RKO (cell line): ENCODE measurements at regions not wholly inside any gene's neighbourhood (a gene's known extent, or its start where the extent isn't known, plus 50 kb on each side); places are given as distances from the start of the nearest gene placed in this dataset.

Source experiments
- DNase-seq: peaks from one replicate; pipeline ENCODE4 v3.0.0-alpha.2; 2016; ENCODE audit warnings: low spot score

DNA sequence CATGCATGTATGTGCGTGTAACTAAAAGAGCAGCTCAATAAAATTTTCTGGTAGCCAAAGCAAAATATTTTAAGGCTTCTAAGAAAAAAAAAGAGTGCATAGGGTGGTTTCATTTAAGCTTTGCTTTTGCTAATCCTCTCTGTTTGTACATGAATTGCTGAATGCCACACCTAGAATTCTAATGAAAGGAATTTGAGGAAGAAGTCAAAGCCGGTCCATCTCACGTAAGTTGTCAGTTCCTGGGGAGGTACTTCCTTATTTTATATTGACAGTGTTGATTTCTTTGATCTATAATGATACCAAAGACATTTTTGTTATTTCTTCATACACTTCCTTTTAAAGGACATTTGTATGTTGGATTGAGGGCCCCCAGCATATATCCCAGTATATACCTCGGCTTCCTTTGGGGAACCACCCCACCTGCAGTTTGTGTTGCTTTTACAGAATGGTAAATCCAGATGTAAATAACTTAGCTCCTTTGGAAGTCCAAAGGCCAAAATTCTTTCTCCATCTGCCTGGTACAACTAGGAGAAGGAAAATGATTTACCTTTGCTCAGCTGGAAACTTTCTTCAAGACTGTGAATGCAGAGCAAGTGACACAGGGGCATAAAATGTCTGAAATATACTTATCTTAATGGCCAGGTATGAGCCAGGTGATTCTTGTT, 420.9 kb upstream of the ATP2B1 start:
- DNase-seq, result no peak

- no peak for DNase-seq
Observed at GRCh38 chr12:90128526-90128925, 419.9 kb upstream of the ATP2B1 start.

DNA sequence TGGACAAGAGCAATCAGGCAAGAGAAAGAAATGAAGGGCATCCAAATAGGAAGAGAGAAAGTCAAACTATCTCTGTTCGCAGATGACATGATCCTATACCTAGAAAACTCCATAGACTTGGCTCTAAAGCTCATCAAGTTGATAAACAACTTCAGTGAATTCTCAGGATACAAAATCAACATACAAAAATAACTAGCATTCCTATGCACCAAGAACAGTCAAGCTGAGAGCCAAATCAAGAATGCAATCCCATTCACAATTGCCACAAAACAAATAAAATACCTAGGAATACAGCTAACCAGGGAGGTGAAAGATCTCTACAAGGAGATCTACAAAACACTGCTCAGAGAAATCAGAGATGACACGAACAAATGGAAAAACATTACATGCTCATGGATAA, 417.5 kb upstream of the ATP2B1 start:
- no peak for DNase-seq

- no peak for DNase-seq
Observed at GRCh38 chr12:90124914-90125313, 416.3 kb upstream of the ATP2B1 start.

DNA sequence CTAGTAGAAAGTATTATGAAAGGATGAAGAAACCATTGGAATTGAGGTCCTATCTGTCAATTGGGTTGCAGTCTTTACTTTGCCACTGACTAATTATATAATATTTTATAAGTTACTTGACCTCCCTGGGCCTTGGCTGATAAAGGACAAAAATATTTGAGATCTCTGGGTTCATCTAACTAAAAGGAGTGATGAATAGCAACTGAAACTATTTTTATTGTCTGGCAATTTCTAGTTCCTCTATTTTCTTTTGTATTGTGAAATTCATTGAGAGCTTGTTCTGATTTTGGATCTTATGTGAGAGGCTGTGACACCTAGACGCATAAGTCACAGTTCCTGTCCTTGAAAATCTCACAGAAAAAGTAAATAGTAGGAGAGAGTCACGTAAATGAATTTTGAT, 415.7 kb upstream of the ATP2B1 start:
- no peak for DNase-seq

DNA sequence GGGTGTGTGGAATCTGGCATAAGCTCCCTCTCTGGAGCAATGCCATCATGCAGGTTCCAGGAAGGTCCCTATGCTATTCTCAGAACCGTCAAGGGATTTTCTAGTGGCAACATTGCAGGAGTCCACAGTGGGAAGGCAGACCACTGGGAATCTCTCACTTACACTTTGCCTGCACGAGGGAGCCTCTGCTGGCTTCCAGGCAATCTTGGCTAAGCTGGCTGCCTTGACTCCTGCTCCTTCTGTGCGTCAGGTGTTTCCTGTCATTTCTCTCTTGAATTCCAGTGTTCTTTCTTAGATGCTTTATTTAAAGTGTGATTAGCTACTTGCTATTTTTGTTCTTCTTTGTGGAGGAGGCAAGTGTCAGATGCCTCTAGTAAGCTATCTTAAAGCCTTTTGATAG, 414.0 kb upstream of the ATP2B1 start:
- no peak for DNase-seq

- DNase-seq, result no peak
Observed at GRCh38 chr12:90120627-90121026, 412.0 kb upstream of the ATP2B1 start.

DNA sequence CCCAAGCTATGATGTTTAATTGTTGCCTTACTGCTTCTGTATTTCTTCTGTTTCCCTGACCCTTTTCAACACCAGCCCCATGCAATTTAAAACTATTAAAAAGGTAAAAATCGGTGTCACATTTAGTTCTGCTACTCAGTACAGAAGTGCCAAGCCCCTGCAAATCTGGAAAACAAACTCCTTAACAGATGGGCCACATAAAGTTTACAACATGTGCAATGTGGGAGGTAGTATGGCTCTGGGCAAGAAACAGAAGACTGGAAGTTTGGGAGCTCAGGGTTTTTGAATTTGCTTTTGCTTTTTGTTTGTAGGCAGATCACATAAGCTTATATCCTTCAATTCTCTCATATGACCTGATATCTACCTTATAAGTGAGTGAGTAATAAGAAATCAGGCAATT, 404.0 kb upstream of the ATP2B1 start:
- DNase-seq, result no peak

DNA sequence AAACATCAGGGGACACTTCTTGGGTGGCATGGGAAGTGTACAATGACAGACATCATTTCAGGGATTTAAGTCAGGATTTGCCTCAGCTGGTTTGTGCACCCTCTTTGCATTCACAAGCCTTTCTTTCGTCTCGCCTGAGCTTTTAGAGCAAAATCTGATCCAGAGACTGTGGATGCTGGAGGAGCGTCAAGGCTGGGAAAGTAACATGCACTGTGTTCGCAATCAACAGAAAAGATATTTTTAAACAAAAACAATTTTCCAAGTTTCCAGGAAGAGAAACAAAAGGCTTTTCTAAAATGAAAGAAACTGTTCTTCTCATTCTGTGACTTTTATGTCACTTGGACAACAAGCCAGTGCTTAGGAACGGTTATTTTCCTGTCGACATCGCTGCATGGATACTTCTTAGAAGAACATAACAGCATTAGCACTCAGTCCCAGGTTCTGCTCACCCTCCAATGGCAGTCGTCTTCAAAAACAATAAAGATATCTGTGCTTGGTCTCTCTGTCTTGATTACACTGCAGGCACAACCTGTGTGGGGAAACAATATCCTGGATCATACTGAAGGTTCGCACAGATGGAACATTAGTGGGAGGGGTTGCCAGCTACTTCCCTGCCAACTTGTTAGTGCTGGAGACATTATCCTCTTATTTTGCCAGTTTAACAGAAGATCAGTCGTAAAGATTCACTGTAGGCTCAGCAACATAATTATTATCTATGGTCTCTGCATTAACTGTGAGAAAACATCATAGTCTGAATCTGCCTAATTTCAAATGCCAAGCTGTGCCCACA, 403.3 kb upstream of the ATP2B1 start:
- DNase-seq, result no peak

DNA sequence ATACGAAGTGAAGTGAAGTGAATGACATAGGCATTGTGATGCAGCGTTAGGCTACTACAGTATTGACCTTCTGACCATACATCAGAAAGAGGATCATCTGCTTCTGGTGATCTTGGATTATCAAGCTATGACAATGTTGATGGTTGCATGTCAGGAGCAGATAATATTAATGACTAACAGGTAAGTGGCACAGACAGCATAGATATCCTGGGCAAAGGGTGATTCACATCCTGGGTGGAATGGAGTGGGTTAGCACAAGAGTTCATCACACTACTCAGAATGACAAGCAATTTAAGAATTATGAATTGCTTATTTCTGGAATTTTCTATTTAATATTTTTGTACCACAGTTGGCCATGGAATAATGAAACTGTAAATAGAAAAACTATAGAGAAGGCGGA, 397.9 kb upstream of the ATP2B1 start:
- no peak for DNase-seq

DNA sequence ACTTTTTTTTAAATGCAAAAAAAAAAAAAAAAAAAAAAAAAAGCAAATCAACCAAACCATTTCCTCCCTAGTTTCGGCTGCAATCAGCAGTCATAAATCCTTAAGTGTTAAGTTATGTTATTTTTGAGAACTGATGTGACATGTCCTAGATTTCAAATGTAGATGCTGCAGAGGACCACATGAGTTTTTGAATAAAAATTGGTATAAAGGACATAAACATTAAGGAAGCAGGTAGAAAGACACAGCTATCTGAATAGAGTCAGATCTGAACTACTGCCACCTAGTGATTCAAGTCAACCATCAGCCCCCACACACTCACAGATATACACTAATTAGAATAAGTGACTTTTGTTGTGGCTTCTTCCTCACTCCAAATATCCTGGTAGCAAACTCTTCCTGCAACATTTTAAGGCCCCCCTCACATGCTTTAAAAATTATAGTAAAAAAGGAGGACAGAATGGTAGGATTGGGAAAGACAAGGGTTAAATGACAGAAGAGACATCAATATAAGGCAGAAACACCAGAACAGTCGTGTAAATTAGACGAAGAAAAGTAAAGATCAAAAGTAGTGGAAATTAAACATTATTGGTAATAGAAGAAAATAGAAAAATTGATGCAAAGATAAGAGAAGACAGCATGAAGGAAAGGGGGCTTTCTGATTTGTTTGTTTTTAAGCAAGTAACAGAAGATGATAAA, 394.5 kb upstream of the ATP2B1 start:
- peak; percentile 37 for DNase-seq

DNA sequence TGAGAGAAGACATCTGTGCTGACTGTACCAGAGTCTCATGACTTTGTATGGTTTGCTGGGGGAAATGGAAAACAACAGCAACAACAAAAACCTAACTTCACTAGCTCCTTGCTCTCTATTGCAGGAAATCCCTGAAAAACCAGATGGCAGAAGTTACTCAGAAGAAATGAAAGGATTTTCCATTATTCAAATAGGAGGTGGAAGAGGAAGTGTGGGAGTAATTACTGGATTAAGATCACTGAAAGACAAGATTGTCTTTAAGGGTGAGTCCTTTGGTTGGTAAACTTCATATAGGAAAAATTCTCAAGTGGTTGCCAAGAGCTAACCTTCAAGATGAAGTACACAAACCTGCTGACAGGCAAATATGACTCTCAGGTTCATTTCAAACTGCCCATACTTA, 391.9 kb upstream of the ATP2B1 start:
- DNase-seq, result no peak

- no peak for DNase-seq
Observed at GRCh38 chr12:90099288-90099687, 390.6 kb upstream of the ATP2B1 start.

DNA sequence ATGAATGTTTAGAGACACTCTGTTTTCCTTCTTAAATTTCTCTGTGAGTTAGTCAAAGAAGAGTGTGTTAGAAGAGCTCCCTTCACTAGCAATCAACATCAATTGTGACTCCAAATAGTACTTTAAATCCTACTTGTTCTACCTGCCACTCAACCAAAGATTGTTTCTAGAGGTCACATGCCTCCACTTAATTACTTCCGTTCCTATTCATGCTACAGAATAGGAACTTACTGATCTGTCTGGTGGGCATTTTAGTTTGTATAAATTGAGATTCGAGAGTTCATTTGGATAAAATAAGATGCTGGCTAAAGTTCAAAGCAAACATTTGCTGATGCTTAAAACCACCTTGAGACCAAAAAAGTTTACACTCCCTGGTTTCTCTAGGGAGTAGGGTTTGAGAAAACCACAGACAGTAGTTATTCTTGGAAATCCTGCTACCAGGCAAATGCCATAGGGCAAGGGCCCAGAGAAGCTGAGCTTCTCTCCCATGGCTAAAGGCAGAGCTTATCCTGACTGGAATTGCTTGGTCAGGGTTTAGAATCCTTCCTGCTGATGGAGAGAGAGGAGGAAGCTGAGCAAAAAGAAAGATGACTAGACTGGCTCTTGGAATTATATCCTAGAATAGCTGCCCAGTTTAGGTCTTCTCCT, 389.6 kb upstream of the ATP2B1 start:
- DNase-seq, result no peak

DNA sequence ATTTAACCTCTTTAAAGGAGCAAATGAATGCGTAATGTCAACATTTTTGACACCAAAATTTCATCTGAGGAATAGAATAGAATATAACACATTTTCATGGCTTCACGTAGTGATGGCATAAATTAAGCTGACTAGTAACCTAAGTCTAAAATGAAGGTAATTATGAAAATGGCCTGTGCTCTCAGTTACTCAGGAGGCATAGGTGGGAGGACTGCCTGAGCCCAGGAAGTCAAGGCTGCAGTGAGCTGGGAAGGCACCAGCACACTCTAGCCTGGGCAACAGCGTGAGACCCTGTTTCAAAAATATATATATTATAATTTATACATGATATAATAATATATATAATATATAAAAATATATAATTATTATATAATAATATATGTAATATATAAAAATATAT, 383.2 kb upstream of the ATP2B1 start:
- no peak for DNase-seq

- DNase-seq, result peak; percentile 93
Observed at GRCh38 chr12:90090929-90091651, 382.5 kb upstream of the ATP2B1 start.

DNA sequence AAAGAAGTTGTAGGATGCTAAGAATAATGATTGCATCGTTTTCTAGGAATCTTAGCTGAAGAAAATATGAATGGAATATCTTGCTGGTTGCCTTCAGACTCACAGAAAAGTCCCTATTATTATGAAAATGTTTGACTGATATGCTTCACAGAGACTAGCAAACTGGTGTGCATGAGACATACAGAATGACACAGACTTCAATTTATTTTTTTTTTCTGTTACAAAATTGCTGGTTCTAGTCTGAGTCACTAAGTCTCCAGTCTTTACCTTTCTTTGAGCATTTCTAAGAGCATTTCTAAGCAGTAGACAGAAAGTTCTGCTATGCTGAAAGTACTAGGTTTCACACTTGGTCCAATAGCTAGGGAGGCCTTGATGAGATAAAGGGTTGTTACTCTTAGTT, 377.6 kb upstream of the ATP2B1 start:
- peak; percentile 25 for DNase-seq

- no peak for DNase-seq
Observed at GRCh38 chr12:90085494-90086274, 377.0 kb upstream of the ATP2B1 start.

- DNase-seq, result no peak
Observed at GRCh38 chr12:90084018-90084417, 375.4 kb upstream of the ATP2B1 start.

DNA sequence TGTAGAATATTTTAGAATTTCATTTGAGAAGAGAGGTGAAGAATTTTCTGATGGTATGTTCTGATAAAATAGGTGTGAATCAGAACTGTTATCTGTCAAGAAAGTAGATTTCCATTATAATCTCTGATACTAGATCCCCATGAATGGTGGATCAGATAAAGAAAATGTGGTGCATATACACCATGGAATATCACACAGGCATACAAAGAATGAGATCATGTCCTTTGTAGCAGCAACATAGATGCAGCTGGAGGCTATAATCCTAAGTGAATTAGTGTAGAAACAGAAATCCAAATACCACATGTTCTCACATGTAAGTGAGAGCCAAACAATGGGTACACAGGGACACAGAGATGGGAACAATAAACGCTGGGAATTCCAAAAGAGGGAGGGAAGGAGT, 372.0 kb upstream of the ATP2B1 start:
- DNase-seq, result no peak

GRCh38 chr12:90079529-90080210, 371.0 kb upstream of the ATP2B1 start:
- DNase-seq, result no peak
